CD4-positive, alpha-beta T cell (primary cell): ENCODE measurements at regions not wholly inside any gene's neighbourhood (a gene's known extent, or its start where the extent isn't known, plus 50 kb on each side); places are given as distances from the start of the nearest gene placed in this dataset.

Experiments
- ATAC-seq: fragments of 200-7000 bp; cut with Tn5 transposase; one replicate; pipeline ENCODE4 v1.10.0; 2022; ENCODE audit warnings: mild to moderate bottlenecking; ENCODE audit not compliant: poor library complexity
- CTCF ChIA-PET: fragments of 350-600 bp; sonication (Branson Sonifier 250); formaldehyde crosslinking; loops from one replicate; lab custom pipeline; 2021; ENCODE audit warnings: antibody characterized with exemption, inconsistent platforms; lab: Charles Lee
- POLR2A ChIA-PET: fragments of 350-600 bp; sonication (Branson Sonifier 250); formaldehyde crosslinking; loops from one replicate; lab custom pipeline; 2021; ENCODE audit warnings: antibody characterized with exemption, inconsistent platforms; lab: Charles Lee
- DNase-seq, 14 experiments: peaks; one replicate each; pipeline ENCODE4 v3.0.0-alpha.2; 2013 to 2020; ENCODE audit warnings: mixed read lengths in 2 of 14
- H3K27ac ChIP-seq, 2 donors: one replicate each; pipeline versions ENCODE4 v1.5.1 to v1.7.0; 2013; ENCODE audit warnings: low read length in 2 of 2, low read depth in 1 of 2, mild to moderate bottlenecking in 1 of 2
- H3K27me3 ChIP-seq, 2 experiments: 1 replicate in 1 of 2; 2 replicates in 1 of 2; pipeline versions ENCODE4 v1.6.1 to v1.7.0; 2013; ENCODE audit warnings: low read length in 2 of 2, control low read depth in 1 of 2, mild to moderate bottlenecking in 1 of 2, moderate library complexity in 1 of 2; ENCODE audit not compliant: insufficient read depth in 2 of 2, control insufficient read depth in 1 of 2
- H3K36me3 ChIP-seq: one replicate; pipeline ENCODE4 v1.6.1; 2013; ENCODE audit warnings: low read length, control low read depth; ENCODE audit not compliant: insufficient read depth
- H3K4me1 ChIP-seq: one replicate; pipeline ENCODE4 v1.6.1; 2013; ENCODE audit warnings: low read length, control low read depth; ENCODE audit not compliant: insufficient read depth
- H3K4me3 ChIP-seq: one replicate; pipeline ENCODE4 v1.5.1; 2013; ENCODE audit warnings: mild to moderate bottlenecking, low read length, moderate library complexity
- H3K9me3 ChIP-seq, 2 experiments: 1 replicate in 1 of 2; 2 replicates in 1 of 2; pipeline versions ENCODE4 v1.6.1 to v1.7.0; 2013; ENCODE audit warnings: low read length in 2 of 2, mild to moderate bottlenecking in 2 of 2, control low read depth in 1 of 2, moderate library complexity in 1 of 2; ENCODE audit not compliant: control insufficient read depth in 1 of 2, insufficient read depth in 1 of 2
- H3K27ac Mint-ChIP-seq: one replicate; pipeline ENCODE4 v1.8.0; 2020; ENCODE audit warnings: mixed read lengths
- H3K27me3 Mint-ChIP-seq: one replicate; pipeline ENCODE4 v1.8.0; 2021; ENCODE audit warnings: mixed read lengths
- H3K36me3 Mint-ChIP-seq: one replicate; pipeline ENCODE4 v1.8.0; 2021; ENCODE audit warnings: low read depth, mixed read lengths
- H3K4me1 Mint-ChIP-seq: one replicate; pipeline ENCODE4 v1.8.0; 2021; ENCODE audit warnings: low read depth, mixed read lengths
- H3K4me3 Mint-ChIP-seq: one replicate; pipeline ENCODE4 v1.8.0; 2020; ENCODE audit warnings: mild to moderate bottlenecking, mixed read lengths
- H3K9me3 Mint-ChIP-seq: one replicate; pipeline ENCODE4 v1.8.0; 2020; ENCODE audit warnings: mixed read lengths
- intact Hi-C, 2 experiments: fragments of 100-400 bp; cut with DNase I in 1 of 2; cut with micrococcal nuclease in 1 of 2; formaldehyde crosslinking; loops; one replicate each; pipeline versions ENCODE4 v1.15.1 to v1.9.0; 2023 to 2025; cut with DNase I, micrococcal nuclease
- TF ChIP-seq, protein P1 (sequence below): fragments of 200-600 bp; IDR thresholded peaks from one replicate; pipeline ENCODE4 v1.8.0; 2022; ENCODE audit warnings: antibody characterized with exemption, mild to moderate bottlenecking

DNA sequence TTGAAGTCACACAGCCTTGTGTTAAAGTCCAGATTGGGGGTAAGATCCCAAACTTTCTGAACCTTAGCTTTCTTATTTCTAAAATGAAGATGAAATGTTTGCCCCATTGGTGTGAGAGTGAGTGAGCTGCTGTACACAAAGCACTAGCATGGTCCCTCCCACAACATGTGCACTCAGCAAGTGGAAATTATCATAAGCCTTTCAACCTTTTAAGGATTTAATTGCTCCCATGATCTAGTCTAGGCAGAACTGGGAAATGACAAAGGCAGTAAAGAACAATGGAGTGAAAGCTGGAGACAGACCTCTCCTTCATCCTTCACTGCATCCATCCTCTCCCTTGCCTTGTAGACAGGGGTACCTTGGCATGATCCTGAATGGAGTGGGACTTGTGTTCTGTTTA lies 76.0 kb upstream of the GPR12 start:
- peaks cover 0 to 4% of the 10 kb centered on the region in 2 experiments for H3K9me3 ChIP-seq
- H3K4me1 Mint-ChIP-seq: no peaks in the 10 kb centered on the region
- no peak for ATAC-seq
- no peak for DNase-seq
- intact Hi-C loops: no loop called here
- H3K4me1 ChIP-seq: no peaks in the 10 kb centered on the region
- H3K27me3 Mint-ChIP-seq: peaks cover 48% of the 10 kb centered on the region
- H3K27me3 ChIP-seq: peaks cover 3 to 19% of the 10 kb centered on the region in 2 experiments
- ChIA-PET POLR2A (no interaction called here), CTCF (no interaction called here)
- no peak overlapping the region for H3K4me3 ChIP-seq
- H3K36me3 ChIP-seq: no peaks in the 10 kb centered on the region
- no peak overlapping the region for H3K27ac Mint-ChIP-seq
- TF ChIP-seq, protein P1, sequence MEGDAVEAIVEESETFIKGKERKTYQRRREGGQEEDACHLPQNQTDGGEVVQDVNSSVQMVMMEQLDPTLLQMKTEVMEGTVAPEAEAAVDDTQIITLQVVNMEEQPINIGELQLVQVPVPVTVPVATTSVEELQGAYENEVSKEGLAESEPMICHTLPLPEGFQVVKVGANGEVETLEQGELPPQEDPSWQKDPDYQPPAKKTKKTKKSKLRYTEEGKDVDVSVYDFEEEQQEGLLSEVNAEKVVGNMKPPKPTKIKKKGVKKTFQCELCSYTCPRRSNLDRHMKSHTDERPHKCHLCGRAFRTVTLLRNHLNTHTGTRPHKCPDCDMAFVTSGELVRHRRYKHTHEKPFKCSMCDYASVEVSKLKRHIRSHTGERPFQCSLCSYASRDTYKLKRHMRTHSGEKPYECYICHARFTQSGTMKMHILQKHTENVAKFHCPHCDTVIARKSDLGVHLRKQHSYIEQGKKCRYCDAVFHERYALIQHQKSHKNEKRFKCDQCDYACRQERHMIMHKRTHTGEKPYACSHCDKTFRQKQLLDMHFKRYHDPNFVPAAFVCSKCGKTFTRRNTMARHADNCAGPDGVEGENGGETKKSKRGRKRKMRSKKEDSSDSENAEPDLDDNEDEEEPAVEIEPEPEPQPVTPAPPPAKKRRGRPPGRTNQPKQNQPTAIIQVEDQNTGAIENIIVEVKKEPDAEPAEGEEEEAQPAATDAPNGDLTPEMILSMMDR: no peak
- H3K4me3 Mint-ChIP-seq: no peak overlapping the region
- H3K27ac ChIP-seq: no peak overlapping the region
- H3K36me3 Mint-ChIP-seq: no peaks in the 10 kb centered on the region
- H3K9me3 Mint-ChIP-seq: no peaks in the 10 kb centered on the region

DNA sequence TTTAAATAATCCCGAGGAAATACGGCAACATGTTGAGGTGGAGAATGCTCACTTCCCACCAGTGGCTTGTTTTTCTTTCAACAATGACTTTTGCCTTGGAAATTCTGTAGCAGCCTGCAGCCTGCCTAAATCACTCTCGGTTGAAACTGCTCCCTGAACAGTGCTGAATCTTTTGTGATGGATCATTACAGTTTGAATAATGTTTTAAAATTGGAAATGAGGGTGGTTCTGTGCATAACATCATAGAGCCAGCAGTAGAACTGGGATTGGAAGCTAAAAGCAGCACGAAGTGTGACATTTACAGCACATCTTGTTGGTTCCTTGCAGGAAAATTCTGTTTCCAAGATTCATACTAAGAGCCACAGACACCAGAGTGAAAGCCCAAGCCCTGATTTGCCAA lies 74.1 kb upstream of the GPR12 start:
- peaks cover 39% of the 10 kb centered on the region for H3K27me3 Mint-ChIP-seq

DNA sequence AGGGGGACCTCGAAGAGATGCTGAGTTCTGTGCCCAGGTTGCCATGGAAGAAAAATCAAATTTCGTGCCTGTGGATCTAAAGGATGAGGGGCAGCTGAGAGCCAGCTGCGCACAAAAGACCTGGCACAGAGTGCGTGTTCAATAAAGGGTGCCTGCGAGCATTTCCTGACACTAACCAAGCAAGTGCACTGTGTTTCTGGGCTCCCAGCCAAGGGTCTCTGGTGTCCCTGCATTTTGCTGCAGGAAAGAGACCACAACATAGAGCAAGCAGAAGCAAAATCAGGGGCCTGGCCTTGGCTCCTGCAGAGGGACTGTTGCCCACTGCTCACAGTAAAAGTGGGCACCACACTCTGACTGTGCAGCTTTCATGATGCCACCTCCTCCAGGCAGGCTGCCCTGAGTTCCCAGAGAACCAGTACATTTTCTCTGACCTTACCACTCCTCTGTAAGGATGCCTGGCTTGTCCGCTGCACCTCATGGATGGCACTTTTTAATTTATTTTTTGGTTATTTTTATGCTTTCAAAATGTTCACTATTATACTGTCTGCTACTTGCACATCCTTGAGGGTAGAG lies 70.8 kb upstream of the GPR12 start:
- intact Hi-C loops: no loop called here
- H3K9me3 ChIP-seq: peaks cover 0 to 4% of the 10 kb centered on the region in 2 experiments
- H3K36me3 Mint-ChIP-seq: no peaks in the 10 kb centered on the region
- no peaks in the 10 kb centered on the region for H3K9me3 Mint-ChIP-seq
- ChIA-PET POLR2A (no interaction called here), CTCF (no interaction called here)
- no peaks in the 10 kb centered on the region for H3K4me1 Mint-ChIP-seq
- H3K27ac Mint-ChIP-seq: no peak overlapping the region
- H3K27ac ChIP-seq: no peak overlapping the region
- no peaks in the 10 kb centered on the region for H3K36me3 ChIP-seq
- H3K4me3 ChIP-seq: no peak overlapping the region
- TF ChIP-seq, protein P1: no peak
- no peak overlapping the region for H3K4me3 Mint-ChIP-seq
- H3K4me1 ChIP-seq: no peaks in the 10 kb centered on the region
- no peak for DNase-seq
- H3K27me3 Mint-ChIP-seq: peaks cover 33% of the 10 kb centered on the region
- H3K27me3 ChIP-seq: peaks cover 0 to 12% of the 10 kb centered on the region in 2 experiments
- ATAC-seq: no peak

More for the DNA sequence above, 74.1 kb upstream of the GPR12 start:
- DNase-seq (no peak), ATAC-seq (no peak)
- TF ChIP-seq, protein P1: no peak
- H3K27ac ChIP-seq: no peak overlapping the region
- CTCF ChIA-PET: no interaction called here
- H3K4me1 ChIP-seq: no peaks in the 10 kb centered on the region
- POLR2A ChIA-PET: no interaction called here
- intact Hi-C loops: no loop called here
- Mint-ChIP-seq H3K27ac (no peak overlapping the region), H3K4me1 (no peaks in the 10 kb centered on the region), H3K9me3 (no peaks in the 10 kb centered on the region), H3K4me3 (no peak overlapping the region), H3K36me3 (no peaks in the 10 kb centered on the region)
- H3K27me3 ChIP-seq: peaks cover 3 to 19% of the 10 kb centered on the region in 2 experiments
- H3K36me3 ChIP-seq: no peaks in the 10 kb centered on the region
- H3K4me3 ChIP-seq: no peak overlapping the region
- H3K9me3 ChIP-seq: peaks cover 0 to 4% of the 10 kb centered on the region in 2 experiments
